GM23338 (cell line): ENCODE measurements at regions not wholly inside any gene's neighbourhood (a gene's known extent, or its start where the extent isn't known, plus 50 kb on each side); places are given as distances from the start of the nearest gene placed in this dataset.

Experiments used
- ATAC-seq: fragments of 200-7000 bp; cut with Tn5 transposase; 3 replicates; pipeline ENCODE4 v1.9.1; 2020
- DNase-seq: peaks from one replicate; pipeline ENCODE4 v3.0.0-alpha.2; 2015; ENCODE audit warnings: low spot score
- H2AFZ ChIP-seq: fragments of 200-600 bp; sonication (generic); 2 replicates; pipeline ENCODE4 v1.8.0; 2016; ENCODE audit warnings: antibody characterized with exemption, mild to moderate bottlenecking, moderate library complexity
- H3F3A ChIP-seq: fragments of 200-600 bp; sonication (generic); replicated peaks from 2 replicates; pipeline ENCODE4 v1.8.0; 2017; ENCODE audit warnings: antibody characterized with exemption, mixed run types, low read depth
- H3K27ac ChIP-seq: fragments of 200-600 bp; sonication (generic); 2 replicates; pipeline ENCODE4 v1.6.1; 2016; ENCODE audit warnings: low read depth
- H3K27me3 ChIP-seq: fragments of 200-600 bp; sonication (generic); 2 replicates; pipeline ENCODE4 v1.8.0; 2016; ENCODE audit warnings: mild to moderate bottlenecking, mixed run types, moderate library complexity; ENCODE audit not compliant: insufficient read depth
- H3K36me3 ChIP-seq: fragments of 200-600 bp; sonication (generic); 2 replicates; pipeline ENCODE4 v1.8.0; 2016; ENCODE audit warnings: mild to moderate bottlenecking; ENCODE audit not compliant: insufficient read depth
- H3K4me1 ChIP-seq: fragments of 200-600 bp; sonication (generic); 2 replicates; pipeline ENCODE4 v1.8.0; 2016; ENCODE audit warnings: mild to moderate bottlenecking, moderate library complexity; ENCODE audit not compliant: insufficient read depth
- H3K4me2 ChIP-seq: fragments of 200-600 bp; sonication (generic); 2 replicates; pipeline ENCODE4 v1.7.1; 2017; ENCODE audit warnings: mixed run types
- H3K4me3 ChIP-seq: fragments of 200-600 bp; sonication (generic); 2 replicates; pipeline ENCODE4 v1.6.1; 2016; ENCODE audit warnings: mixed run types
- H3K79me2 ChIP-seq: fragments of 200-600 bp; sonication (generic); replicated peaks from 2 replicates; pipeline ENCODE4 v1.8.0; 2017; ENCODE audit warnings: mild to moderate bottlenecking; ENCODE audit not compliant: insufficient read depth
- H3K9me2 ChIP-seq: fragments of 200-600 bp; sonication (generic); 2 replicates; pipeline ENCODE4 v1.8.0; 2017; ENCODE audit not compliant: insufficient read depth
- H4K20me1 ChIP-seq: fragments of 200-600 bp; sonication (generic); replicated peaks from 2 replicates; pipeline ENCODE4 v1.8.0; 2017; ENCODE audit warnings: mild to moderate bottlenecking; ENCODE audit not compliant: insufficient read depth
- H3K27ac Mint-ChIP-seq: 2 replicates; pipeline ENCODE4 v1.8.0; 2020; ENCODE audit warnings: inconsistent platforms, mild to moderate bottlenecking, moderate library complexity, mixed read lengths
- H3K27me3 Mint-ChIP-seq: 3 replicates; pipeline ENCODE4 v1.8.0; 2022; ENCODE audit warnings: low read depth, mild to moderate bottlenecking, moderate library complexity, mixed read lengths, inconsistent platforms; ENCODE audit not compliant: insufficient read depth, poor library complexity
- H3K36me3 Mint-ChIP-seq: 3 replicates; pipeline ENCODE4 v1.8.0; 2021; ENCODE audit warnings: low read depth, mild to moderate bottlenecking, inconsistent platforms, moderate library complexity, mixed read lengths
- H3K4me1 Mint-ChIP-seq: 3 replicates; pipeline ENCODE4 v1.8.0; 2020; ENCODE audit warnings: mild to moderate bottlenecking, inconsistent platforms, mixed read lengths
- H3K4me3 Mint-ChIP-seq: 3 replicates; pipeline ENCODE4 v1.8.0; 2021; ENCODE audit warnings: moderate library complexity, mild to moderate bottlenecking, inconsistent platforms, mixed read lengths
- H3K9me3 Mint-ChIP-seq: 3 replicates; pipeline ENCODE4 v1.8.0; 2020; ENCODE audit warnings: moderate library complexity, mild to moderate bottlenecking, inconsistent platforms, mixed read lengths
- CREB1 ChIP-seq: fragments of 250-450 bp; sonication (Bioruptor Pico); IDR thresholded peaks from 2 replicates; pipeline ENCODE4 v1.5.0; 2020; ENCODE audit warnings: low read depth, mild to moderate bottlenecking, moderate library complexity
- EZH2 ChIP-seq: fragments of 200-600 bp; sonication (generic); IDR thresholded peaks from one replicate; pipeline ENCODE4 v1.8.0; 2017; ENCODE audit warnings: antibody characterized with exemption, mild to moderate bottlenecking, low read depth; ENCODE audit not compliant: unreplicated experiment
- EZH2phosphoT487 ChIP-seq: fragments of 200-600 bp; sonication (generic); IDR thresholded peaks from one replicate; pipeline ENCODE4 v1.8.1; 2018; ENCODE audit warnings: antibody characterized with exemption; ENCODE audit not compliant: unreplicated experiment
- JUNB ChIP-seq: IDR thresholded peaks from one replicate; pipeline ENCODE4 v1.6.1; 2016; ENCODE audit warnings: antibody characterized with exemption; ENCODE audit not compliant: unreplicated experiment
- NANOG ChIP-seq: IDR thresholded peaks from 2 replicates; pipeline ENCODE4 v1.6.1; 2016; ENCODE audit warnings: antibody characterized with exemption, borderline replicate concordance
- STAT1 ChIP-seq: IDR thresholded peaks from one replicate; pipeline ENCODE4 v1.6.1; 2016; ENCODE audit warnings: antibody characterized with exemption; ENCODE audit not compliant: unreplicated experiment
- ZNF114 ChIP-seq: fragments of 250-450 bp; sonication (Bioruptor Pico); IDR thresholded peaks from 2 replicates; pipeline ENCODE4 v1.5.0; 2020; ENCODE audit warnings: mild to moderate bottlenecking, moderate library complexity
- ZNF331 ChIP-seq: fragments of 250-450 bp; sonication (Bioruptor Pico); IDR thresholded peaks from 2 replicates; pipeline ENCODE4 v1.5.0; 2020; ENCODE audit warnings: low read depth, mild to moderate bottlenecking, moderate library complexity
- TF ChIP-seq, protein P1 (sequence below): IDR thresholded peaks from one replicate; pipeline ENCODE4 v1.6.1; 2018; ENCODE audit warnings: antibody characterized with exemption; ENCODE audit not compliant: unreplicated experiment
- TF ChIP-seq, protein P2 (sequence below): fragments of 250-450 bp; sonication (Bioruptor Pico); IDR thresholded peaks from 2 replicates; pipeline ENCODE4 v1.5.0; 2020; ENCODE audit warnings: mild to moderate bottlenecking, moderate library complexity

DNA sequence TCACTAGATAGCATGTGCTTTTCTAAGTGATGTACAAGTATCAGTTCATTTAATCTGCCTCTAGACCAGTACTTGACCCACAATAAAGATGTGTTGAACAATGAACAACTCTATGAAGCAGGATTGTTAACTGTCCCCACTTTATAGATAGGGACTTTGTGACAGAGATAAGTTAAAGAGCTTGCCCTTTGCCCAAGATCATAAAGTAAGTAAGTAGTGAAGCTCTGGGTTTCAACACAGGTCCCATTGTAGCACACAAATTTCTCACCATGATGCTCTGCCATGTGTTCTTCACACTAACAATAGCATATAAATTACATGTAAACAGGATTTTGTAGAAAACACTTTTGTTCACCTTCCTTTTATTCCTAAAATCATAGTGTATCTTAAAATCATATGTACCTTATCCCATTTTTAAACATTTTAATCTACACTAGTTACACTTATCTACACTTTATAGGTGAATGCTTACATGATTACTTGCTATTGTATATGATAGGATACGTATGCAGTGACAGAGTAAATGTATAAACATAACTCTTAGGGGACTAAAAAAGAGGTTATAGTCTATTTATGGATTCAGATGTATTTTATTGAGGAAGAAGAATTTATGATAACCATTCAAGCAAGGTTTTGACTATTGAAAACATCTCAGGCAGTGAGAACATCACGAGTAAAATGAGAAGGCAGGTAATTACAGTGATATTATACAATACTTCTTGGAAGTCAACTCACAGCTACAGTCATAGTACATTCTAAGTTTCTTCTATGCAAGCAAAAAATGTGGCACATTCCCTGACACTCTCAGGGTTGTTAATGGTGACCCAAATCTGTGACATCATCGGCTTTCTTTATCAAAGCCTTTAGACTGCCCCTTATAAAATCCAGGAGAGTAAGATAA lies 2275.1 kb downstream of the PCDH7 start (continued):
- TF ChIP-seq, protein P1, sequence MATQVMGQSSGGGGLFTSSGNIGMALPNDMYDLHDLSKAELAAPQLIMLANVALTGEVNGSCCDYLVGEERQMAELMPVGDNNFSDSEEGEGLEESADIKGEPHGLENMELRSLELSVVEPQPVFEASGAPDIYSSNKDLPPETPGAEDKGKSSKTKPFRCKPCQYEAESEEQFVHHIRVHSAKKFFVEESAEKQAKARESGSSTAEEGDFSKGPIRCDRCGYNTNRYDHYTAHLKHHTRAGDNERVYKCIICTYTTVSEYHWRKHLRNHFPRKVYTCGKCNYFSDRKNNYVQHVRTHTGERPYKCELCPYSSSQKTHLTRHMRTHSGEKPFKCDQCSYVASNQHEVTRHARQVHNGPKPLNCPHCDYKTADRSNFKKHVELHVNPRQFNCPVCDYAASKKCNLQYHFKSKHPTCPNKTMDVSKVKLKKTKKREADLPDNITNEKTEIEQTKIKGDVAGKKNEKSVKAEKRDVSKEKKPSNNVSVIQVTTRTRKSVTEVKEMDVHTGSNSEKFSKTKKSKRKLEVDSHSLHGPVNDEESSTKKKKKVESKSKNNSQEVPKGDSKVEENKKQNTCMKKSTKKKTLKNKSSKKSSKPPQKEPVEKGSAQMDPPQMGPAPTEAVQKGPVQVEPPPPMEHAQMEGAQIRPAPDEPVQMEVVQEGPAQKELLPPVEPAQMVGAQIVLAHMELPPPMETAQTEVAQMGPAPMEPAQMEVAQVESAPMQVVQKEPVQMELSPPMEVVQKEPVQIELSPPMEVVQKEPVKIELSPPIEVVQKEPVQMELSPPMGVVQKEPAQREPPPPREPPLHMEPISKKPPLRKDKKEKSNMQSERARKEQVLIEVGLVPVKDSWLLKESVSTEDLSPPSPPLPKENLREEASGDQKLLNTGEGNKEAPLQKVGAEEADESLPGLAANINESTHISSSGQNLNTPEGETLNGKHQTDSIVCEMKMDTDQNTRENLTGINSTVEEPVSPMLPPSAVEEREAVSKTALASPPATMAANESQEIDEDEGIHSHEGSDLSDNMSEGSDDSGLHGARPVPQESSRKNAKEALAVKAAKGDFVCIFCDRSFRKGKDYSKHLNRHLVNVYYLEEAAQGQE: no peak
- TF ChIP-seq ZNF331: no peak
- no peak for TF ChIP-seq EZH2phosphoT487
- TF ChIP-seq ZNF114 (CRISPR knock-in tag): no peak

DNA sequence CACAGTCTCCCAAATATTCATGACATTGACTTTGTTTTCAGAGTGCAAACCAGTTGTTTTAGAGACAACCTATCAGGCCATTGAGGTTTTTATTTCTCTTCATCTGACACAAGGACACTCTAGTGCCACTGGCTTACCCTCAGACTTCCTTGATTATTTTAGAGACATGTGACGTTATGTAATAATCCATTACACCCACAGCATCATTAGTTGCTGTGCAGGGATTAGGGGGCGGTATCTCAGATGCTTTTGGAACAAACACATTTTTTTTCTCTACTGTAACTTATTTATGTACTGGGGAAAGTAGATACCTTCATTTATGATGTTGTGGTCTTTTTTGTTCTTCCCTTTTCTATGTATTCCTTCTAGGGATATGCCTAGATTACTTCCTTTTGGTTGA lies 2293.1 kb downstream of the PCDH7 start:
- TF ChIP-seq CREB1 (CRISPR knock-in tag) (no peak), STAT1 (no peak), NANOG (no peak), JUNB (no peak), EZH2 (no peak)
- TF ChIP-seq, protein P1: no peak
- TF ChIP-seq, protein P2, sequence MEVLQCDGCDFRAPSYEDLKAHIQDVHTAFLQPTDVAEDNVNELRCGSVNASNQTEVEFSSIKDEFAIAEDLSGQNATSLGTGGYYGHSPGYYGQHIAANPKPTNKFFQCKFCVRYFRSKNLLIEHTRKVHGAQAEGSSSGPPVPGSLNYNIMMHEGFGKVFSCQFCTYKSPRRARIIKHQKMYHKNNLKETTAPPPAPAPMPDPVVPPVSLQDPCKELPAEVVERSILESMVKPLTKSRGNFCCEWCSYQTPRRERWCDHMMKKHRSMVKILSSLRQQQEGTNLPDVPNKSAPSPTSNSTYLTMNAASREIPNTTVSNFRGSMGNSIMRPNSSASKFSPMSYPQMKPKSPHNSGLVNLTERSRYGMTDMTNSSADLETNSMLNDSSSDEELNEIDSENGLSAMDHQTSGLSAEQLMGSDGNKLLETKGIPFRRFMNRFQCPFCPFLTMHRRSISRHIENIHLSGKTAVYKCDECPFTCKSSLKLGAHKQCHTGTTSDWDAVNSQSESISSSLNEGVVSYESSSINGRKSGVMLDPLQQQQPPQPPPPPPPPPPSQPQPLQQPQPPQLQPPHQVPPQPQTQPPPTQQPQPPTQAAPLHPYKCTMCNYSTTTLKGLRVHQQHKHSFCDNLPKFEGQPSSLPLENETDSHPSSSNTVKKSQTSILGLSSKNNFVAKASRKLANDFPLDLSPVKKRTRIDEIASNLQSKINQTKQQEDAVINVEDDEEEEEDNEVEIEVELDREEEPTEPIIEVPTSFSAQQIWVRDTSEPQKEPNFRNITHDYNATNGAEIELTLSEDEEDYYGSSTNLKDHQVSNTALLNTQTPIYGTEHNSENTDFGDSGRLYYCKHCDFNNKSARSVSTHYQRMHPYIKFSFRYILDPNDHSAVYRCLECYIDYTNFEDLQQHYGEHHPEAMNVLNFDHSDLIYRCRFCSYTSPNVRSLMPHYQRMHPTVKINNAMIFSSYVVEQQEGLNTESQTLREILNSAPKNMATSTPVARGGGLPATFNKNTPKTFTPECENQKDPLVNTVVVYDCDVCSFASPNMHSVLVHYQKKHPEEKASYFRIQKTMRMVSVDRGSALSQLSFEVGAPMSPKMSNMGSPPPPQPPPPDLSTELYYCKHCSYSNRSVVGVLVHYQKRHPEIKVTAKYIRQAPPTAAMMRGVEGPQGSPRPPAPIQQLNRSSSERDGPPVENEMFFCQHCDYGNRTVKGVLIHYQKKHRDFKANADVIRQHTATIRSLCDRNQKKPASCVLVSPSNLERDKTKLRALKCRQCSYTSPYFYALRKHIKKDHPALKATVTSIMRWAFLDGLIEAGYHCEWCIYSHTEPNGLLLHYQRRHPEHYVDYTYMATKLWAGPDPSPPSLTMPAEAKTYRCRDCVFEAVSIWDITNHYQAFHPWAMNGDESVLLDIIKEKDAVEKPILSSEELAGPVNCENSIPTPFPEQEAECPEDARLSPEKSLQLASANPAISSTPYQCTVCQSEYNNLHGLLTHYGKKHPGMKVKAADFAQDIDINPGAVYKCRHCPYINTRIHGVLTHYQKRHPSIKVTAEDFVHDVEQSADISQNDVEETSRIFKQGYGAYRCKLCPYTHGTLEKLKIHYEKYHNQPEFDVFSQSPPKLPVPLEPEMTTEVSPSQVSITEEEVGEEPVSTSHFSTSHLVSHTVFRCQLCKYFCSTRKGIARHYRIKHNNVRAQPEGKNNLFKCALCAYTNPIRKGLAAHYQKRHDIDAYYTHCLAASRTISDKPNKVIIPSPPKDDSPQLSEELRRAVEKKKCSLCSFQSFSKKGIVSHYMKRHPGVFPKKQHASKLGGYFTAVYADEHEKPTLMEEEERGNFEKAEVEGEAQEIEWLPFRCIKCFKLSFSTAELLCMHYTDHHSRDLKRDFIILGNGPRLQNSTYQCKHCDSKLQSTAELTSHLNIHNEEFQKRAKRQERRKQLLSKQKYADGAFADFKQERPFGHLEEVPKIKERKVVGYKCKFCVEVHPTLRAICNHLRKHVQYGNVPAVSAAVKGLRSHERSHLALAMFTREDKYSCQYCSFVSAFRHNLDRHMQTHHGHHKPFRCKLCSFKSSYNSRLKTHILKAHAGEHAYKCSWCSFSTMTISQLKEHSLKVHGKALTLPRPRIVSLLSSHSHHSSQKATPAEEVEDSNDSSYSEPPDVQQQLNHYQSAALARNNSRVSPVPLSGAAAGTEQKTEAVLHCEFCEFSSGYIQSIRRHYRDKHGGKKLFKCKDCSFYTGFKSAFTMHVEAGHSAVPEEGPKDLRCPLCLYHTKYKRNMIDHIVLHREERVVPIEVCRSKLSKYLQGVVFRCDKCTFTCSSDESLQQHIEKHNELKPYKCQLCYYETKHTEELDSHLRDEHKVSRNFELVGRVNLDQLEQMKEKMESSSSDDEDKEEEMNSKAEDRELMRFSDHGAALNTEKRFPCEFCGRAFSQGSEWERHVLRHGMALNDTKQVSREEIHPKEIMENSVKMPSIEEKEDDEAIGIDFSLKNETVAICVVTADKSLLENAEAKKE (CRISPR knock-in tag): no peak
- Histone ChIP-seq H4K20me1 (no peaks in the 10 kb centered on the region), H3F3A (no peaks in the 10 kb centered on the region), H3K4me3 (no peak overlapping the region), H3K4me2 (no peak overlapping the region), H3K36me3 (no peaks in the 10 kb centered on the region), H2AFZ (peak overlapping the region; percentile 87), H3K9me2 (no peaks in the 10 kb centered on the region), H3K4me1 (peaks cover 8% of the 10 kb centered on the region; the same call in 1 of the 2 replicates), H3K27ac (no peak overlapping the region), H3K27me3 (no peaks in the 10 kb centered on the region), H3K79me2 (no peaks in the 10 kb centered on the region)
- ATAC-seq: no peak
- H3K27ac Mint-ChIP-seq: peak overlapping the region; percentile 56; the same call in 1 of the 2 replicates
- peaks cover 5% of the 10 kb centered on the region for H3K27me3 Mint-ChIP-seq
- H3K9me3 Mint-ChIP-seq: no peaks in the 10 kb centered on the region
- H3K4me1 Mint-ChIP-seq: peaks cover 10% of the 10 kb centered on the region
- no peaks in the 10 kb centered on the region for H3K36me3 Mint-ChIP-seq
- no peak for DNase-seq
- no peak overlapping the region for H3K4me3 Mint-ChIP-seq
